B cell (primary cell): ENCODE measurements at regions not wholly inside any gene's neighbourhood (a gene's known extent, or its start where the extent isn't known, plus 50 kb on each side); places are given as distances from the start of the nearest gene placed in this dataset.

Source experiments
- EZH2 ChIP-seq: IDR thresholded peaks from 2 replicates; pipeline ENCODE4 v1.6.1; 2012; ENCODE audit warnings: borderline replicate concordance, low read depth, mild to moderate bottlenecking, moderate library complexity, low read length; ENCODE audit not compliant: insufficient read depth, poor library complexity, severe bottlenecking
- TF ChIP-seq, protein P1 (sequence below): fragments of 200-600 bp; IDR thresholded peaks from one replicate; pipeline ENCODE4 v1.8.0; 2022; ENCODE audit warnings: antibody characterized with exemption, mild to moderate bottlenecking

DNA sequence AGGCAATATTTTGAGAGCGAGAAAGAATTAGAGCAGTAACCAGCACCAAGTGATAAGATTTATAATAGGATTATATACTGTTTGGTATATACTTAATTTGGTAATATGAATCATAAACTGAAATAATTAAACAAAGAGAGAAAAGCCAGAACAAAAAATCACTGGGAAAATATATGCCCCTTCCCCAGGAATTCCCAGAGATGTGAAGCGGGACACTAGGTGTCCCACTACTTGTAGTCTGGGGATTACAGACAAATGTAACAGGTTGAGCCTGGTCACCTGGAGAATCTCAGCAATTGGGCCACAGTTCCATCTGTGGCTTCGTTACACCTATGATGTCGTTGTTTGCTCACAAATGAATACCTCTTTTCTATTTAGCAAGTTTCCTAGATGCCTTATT lies 256.1 kb upstream of the CHAC2 start:
- TF ChIP-seq, protein P1, sequence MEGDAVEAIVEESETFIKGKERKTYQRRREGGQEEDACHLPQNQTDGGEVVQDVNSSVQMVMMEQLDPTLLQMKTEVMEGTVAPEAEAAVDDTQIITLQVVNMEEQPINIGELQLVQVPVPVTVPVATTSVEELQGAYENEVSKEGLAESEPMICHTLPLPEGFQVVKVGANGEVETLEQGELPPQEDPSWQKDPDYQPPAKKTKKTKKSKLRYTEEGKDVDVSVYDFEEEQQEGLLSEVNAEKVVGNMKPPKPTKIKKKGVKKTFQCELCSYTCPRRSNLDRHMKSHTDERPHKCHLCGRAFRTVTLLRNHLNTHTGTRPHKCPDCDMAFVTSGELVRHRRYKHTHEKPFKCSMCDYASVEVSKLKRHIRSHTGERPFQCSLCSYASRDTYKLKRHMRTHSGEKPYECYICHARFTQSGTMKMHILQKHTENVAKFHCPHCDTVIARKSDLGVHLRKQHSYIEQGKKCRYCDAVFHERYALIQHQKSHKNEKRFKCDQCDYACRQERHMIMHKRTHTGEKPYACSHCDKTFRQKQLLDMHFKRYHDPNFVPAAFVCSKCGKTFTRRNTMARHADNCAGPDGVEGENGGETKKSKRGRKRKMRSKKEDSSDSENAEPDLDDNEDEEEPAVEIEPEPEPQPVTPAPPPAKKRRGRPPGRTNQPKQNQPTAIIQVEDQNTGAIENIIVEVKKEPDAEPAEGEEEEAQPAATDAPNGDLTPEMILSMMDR: no peak
- no peak for TF ChIP-seq EZH2
